HFFc6 (cell line): ENCODE measurements at regions not wholly inside any gene's neighbourhood (a gene's known extent, or its start where the extent isn't known, plus 50 kb on each side); places are given as distances from the start of the nearest gene placed in this dataset.

Experiments used
- DNase-seq: peaks from one replicate; pipeline ENCODE4 v3.0.0-alpha.2; 2018
- H3K27ac Mint-ChIP-seq: 2 replicates; pipeline ENCODE4 v1.8.0; 2020; ENCODE audit warnings: mild to moderate bottlenecking, mixed read lengths
- H3K27me3 Mint-ChIP-seq: 2 replicates; pipeline ENCODE4 v1.8.0; 2021; ENCODE audit warnings: mild to moderate bottlenecking, moderate library complexity, mixed read lengths; ENCODE audit not compliant: insufficient read depth
- H3K36me3 Mint-ChIP-seq: 2 replicates; pipeline ENCODE4 v1.8.0; 2021; ENCODE audit warnings: low read depth, mixed read lengths
- H3K4me1 Mint-ChIP-seq: 2 replicates; pipeline ENCODE4 v1.8.0; 2020; ENCODE audit warnings: low read depth, mixed read lengths
- H3K4me3 Mint-ChIP-seq: 2 replicates; pipeline ENCODE4 v1.8.0; 2020; ENCODE audit warnings: mild to moderate bottlenecking, moderate library complexity, mixed read lengths
- H3K9me3 Mint-ChIP-seq: 2 replicates; pipeline ENCODE4 v1.8.0; 2020; ENCODE audit warnings: mild to moderate bottlenecking, mixed read lengths
- TF ChIP-seq, protein P1 (sequence below): fragments of 200-600 bp; sonication (generic); IDR thresholded peaks from 2 replicates; pipeline ENCODE4 v1.5.0; 2021; ENCODE audit warnings: antibody characterized with exemption, mild to moderate bottlenecking

DNA sequence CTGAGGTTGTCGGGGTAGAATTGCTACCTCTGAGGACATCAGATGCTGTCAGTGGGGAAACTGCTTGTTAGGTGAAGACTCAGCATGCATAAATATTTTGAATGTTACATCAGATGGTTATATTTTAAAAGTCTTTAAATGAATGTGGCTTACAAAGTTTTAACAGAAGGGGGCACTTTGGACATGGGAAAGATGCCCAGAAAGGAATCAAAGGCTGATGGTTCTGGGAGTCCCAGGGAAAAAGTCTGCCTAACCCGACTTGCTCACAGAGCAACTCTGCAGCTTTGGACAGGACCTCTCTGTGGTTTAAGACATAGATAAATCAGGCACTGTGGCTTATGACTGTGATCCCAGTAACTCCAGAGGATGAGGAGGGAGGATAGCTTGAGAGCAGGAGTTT, 474.9 kb downstream of the ATP23 start:
- no peaks in the 10 kb centered on the region for H3K9me3 Mint-ChIP-seq
- peaks cover 72% of the 10 kb centered on the region for H3K4me1 Mint-ChIP-seq
- H3K4me3 Mint-ChIP-seq = no peak overlapping the region
- TF ChIP-seq, protein P1, sequence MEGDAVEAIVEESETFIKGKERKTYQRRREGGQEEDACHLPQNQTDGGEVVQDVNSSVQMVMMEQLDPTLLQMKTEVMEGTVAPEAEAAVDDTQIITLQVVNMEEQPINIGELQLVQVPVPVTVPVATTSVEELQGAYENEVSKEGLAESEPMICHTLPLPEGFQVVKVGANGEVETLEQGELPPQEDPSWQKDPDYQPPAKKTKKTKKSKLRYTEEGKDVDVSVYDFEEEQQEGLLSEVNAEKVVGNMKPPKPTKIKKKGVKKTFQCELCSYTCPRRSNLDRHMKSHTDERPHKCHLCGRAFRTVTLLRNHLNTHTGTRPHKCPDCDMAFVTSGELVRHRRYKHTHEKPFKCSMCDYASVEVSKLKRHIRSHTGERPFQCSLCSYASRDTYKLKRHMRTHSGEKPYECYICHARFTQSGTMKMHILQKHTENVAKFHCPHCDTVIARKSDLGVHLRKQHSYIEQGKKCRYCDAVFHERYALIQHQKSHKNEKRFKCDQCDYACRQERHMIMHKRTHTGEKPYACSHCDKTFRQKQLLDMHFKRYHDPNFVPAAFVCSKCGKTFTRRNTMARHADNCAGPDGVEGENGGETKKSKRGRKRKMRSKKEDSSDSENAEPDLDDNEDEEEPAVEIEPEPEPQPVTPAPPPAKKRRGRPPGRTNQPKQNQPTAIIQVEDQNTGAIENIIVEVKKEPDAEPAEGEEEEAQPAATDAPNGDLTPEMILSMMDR = peak; percentile 69
- H3K27me3 Mint-ChIP-seq = no peaks in the 10 kb centered on the region; the same call in 1 of the 2 replicates
- peak; percentile 76 for DNase-seq
- no peaks in the 10 kb centered on the region for H3K36me3 Mint-ChIP-seq
- peak overlapping the region; percentile 83 for H3K27ac Mint-ChIP-seq

DNA sequence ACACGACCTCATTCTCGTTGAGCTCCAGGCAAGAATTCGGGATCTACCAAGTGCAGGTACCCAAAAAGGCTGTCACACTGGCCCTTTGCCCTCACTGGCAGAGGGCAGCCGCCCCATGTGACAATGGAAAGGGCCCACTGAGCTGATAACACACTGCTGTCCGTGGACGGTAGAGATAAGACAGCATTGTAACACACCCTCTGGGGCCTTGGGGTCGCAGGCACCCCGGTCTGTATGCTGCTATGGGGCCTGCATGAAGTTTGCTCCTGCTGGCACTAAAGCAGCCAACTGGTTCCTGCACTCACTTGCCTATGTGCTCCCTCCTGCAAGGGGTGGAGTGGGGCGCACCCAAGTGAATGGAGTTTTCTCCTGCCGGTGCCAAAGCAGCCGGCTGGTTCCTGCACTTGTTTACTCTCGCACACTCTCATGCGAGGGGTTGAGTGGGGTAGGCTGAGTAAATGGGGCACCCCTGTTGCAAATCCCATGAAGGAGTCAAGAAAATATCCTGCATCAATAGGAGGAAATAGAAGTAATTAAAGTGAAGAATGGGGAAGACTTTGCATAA, 477.9 kb downstream of the ATP23 start:
- Mint-ChIP-seq H3K27me3 (no peaks in the 10 kb centered on the region; the same call in 1 of the 2 replicates), H3K9me3 (peaks cover 6% of the 10 kb centered on the region; the same call in 1 of the 2 replicates), H3K27ac (no peak overlapping the region), H3K4me1 (peaks cover 63% of the 10 kb centered on the region), H3K36me3 (peaks cover 8% of the 10 kb centered on the region), H3K4me3 (no peak overlapping the region)
- DNase-seq = no peak
- TF ChIP-seq, protein P1 = no peak

DNA sequence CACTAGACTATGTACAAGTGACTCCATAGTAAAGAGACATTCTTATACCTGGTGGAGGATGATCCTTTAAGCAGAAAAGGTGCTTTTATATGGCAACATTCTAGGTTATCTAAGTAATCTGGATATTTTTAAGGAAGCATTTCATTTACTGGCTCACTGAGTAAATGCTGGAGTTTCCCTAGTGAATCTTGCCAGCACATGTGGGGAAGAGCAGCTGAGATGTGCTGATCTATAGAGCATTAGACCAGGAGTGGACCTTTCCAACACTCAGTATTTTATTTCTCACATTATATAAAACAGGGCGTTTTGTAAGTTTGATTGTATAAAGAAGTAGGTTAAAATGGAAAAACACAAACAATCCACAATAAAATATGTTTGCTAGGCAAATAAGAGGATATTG, 478.5 kb downstream of the ATP23 start:
- Mint-ChIP-seq H3K9me3 (peaks cover 6% of the 10 kb centered on the region; the same call in 1 of the 2 replicates), H3K27me3 (no peaks in the 10 kb centered on the region; the same call in 1 of the 2 replicates), H3K4me1 (peaks cover 63% of the 10 kb centered on the region), H3K36me3 (peaks cover 8% of the 10 kb centered on the region), H3K27ac (peak overlapping the region; percentile 84), H3K4me3 (peak overlapping the region; percentile 43)
- TF ChIP-seq, protein P1 = no peak
- no peak for DNase-seq

DNA sequence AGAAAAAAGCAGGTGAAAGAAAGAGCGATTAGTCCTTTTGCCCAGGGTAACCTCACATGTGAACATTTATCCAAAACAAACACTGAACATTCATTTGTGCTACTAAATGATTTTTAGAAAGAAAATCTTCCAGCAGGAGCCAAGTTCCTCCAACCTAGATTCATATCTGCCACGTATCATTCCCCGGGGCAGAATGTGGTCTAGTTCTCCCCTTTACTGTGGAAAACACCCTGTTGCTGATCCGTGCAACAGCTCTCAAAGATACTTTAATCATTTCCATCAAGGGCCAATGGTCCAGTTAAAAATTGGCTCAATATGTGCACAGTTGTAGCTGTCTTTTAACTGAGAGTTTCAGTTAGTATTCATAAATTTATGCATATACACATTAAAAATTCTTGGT, 479.1 kb downstream of the ATP23 start:
- Mint-ChIP-seq H3K4me3 (peak overlapping the region; percentile 43), H3K4me1 (peaks cover 63% of the 10 kb centered on the region), H3K9me3 (peaks cover 6% of the 10 kb centered on the region; the same call in 1 of the 2 replicates), H3K27ac (peak overlapping the region; percentile 84), H3K27me3 (no peaks in the 10 kb centered on the region; the same call in 1 of the 2 replicates), H3K36me3 (peaks cover 8% of the 10 kb centered on the region)
- peak; percentile 87 for DNase-seq
- TF ChIP-seq, protein P1 = no peak

DNA sequence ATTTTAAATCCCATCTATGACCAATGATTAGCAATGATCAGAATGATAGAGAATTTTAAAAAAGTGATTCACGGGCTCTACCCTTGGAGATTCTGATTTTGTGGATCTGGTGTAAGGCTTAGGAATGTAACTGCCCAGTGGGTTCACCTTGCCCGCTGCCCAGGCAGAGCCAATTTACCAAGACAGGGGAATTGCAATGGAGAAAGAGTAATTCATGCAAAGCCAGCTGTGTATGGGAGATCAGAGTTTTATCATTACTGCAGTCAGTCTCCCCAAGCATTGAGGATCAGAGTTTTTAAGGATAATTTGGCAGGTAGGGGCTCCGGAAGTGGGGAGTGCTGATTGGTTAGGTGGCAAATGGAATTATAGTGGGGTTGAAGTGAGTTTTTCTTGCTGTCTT, 480.6 kb downstream of the ATP23 start:
- no peak for DNase-seq
- Mint-ChIP-seq H3K9me3 (peaks cover 6% of the 10 kb centered on the region; the same call in 1 of the 2 replicates), H3K27ac (no peak overlapping the region), H3K4me1 (peaks cover 64% of the 10 kb centered on the region), H3K4me3 (no peak overlapping the region), H3K27me3 (no peaks in the 10 kb centered on the region; the same call in 1 of the 2 replicates), H3K36me3 (peaks cover 13% of the 10 kb centered on the region)
- TF ChIP-seq, protein P1 = no peak
